Esophagus squamous epithelium (tissue), 5 donors: ENCODE measurements at regions not wholly inside any gene's neighbourhood (a gene's known extent, or its start where the extent isn't known, plus 50 kb on each side); places are given as distances from the start of the nearest gene placed in this dataset.

ENCODE experiments used
- DNase-seq: peaks from one replicate; lab custom pipeline; 2025; lab: John Stamatoyannopoulos, UW
- H3K27ac ChIP-seq, 4 donors: fragments of 200-600 bp; sonication (generic); one replicate each; pipeline ENCODE4 v1.5.1; 2016 to 2019; ENCODE audit warnings: mild to moderate bottlenecking in 1 of 4
- H3K27me3 ChIP-seq, 4 donors: fragments of 200-600 bp; sonication (generic); 1 replicate in 3 of 4; 2 replicates in 1 of 4; pipeline versions ENCODE4 v1.5.1 to v1.6.0; 2017 to 2021; ENCODE audit warnings: antibody characterized with exemption in 1 of 4
- H3K36me3 ChIP-seq, 3 donors: fragments of 200-600 bp; sonication (generic); one replicate each; pipeline ENCODE4 v1.5.1; 2016 to 2019
- H3K4me1 ChIP-seq, 3 donors: fragments of 200-600 bp; sonication (generic); one replicate each; pipeline ENCODE4 v1.5.1; 2017 to 2019
- H3K4me3 ChIP-seq, 4 donors: fragments of 200-600 bp; sonication (generic); 1 replicate in 3 of 4; 2 replicates in 1 of 4; pipeline ENCODE4 v1.5.1; 2016 to 2019; ENCODE audit warnings: mild to moderate bottlenecking in 2 of 4, moderate library complexity in 1 of 4
- H3K9me3 ChIP-seq, 3 donors: fragments of 200-600 bp; sonication (generic); one replicate each; pipeline ENCODE4 v1.5.1; 2016 to 2019
- POLR2A ChIP-seq, 4 donors: fragments of 450-650 bp; IDR thresholded peaks; one replicate each; pipeline ENCODE4 v1.6.1; 2017; ENCODE audit warnings: antibody characterized with exemption in 4 of 4, mild to moderate bottlenecking in 4 of 4, moderate library complexity in 3 of 4
- WGBS, 2 donors: methylation state at CpG; one replicate each; pipeline ENCODE4 v1.1.5; 2018; 5-methylcytosine and 5-hydroxymethylcytosine counted together
- intact Hi-C: fragments of 100-400 bp; cut with DNase I; formaldehyde crosslinking; loops from one replicate; pipeline ENCODE4 v1.15.0; 2022
- TF ChIP-seq, protein P1 (sequence below), 6 experiments: fragments of 450-650 bp in 4 of 6; fragments of 200-600 bp in 2 of 6; sonication (generic) in 2 of 6; IDR thresholded peaks; one replicate each; pipeline ENCODE4 v1.5.1; 2016 to 2019; ENCODE audit warnings: antibody characterized with exemption in 6 of 6, mild to moderate bottlenecking in 4 of 6, moderate library complexity in 4 of 6
- donor health status: DM: yes; HTN: yes; CAD: no.

DNA sequence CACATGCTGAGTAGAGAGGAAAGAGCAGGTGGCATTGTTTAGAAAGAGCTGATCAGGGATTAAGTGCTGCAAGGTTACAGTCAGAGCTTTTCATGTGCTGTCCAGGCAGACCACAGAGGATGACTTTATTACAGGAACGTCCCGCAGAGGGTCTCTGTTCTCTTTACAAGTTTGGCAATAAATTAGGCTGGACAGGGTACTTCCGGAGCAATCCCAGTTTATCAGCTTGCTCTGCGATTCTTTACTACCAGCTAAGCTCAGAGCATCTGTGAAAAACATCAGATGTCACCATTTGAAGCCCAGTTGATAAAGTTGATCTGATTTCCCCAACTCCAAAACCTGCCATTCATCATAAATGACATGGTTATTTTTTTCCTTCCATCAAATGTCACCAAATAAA is 633.1 kb downstream of the NLGN4X start:
- no peak for DNase-seq
- no peak for TF ChIP-seq POLR2A (IDR thresholded peaks at IDR 0.05)
- TF ChIP-seq, protein P1, sequence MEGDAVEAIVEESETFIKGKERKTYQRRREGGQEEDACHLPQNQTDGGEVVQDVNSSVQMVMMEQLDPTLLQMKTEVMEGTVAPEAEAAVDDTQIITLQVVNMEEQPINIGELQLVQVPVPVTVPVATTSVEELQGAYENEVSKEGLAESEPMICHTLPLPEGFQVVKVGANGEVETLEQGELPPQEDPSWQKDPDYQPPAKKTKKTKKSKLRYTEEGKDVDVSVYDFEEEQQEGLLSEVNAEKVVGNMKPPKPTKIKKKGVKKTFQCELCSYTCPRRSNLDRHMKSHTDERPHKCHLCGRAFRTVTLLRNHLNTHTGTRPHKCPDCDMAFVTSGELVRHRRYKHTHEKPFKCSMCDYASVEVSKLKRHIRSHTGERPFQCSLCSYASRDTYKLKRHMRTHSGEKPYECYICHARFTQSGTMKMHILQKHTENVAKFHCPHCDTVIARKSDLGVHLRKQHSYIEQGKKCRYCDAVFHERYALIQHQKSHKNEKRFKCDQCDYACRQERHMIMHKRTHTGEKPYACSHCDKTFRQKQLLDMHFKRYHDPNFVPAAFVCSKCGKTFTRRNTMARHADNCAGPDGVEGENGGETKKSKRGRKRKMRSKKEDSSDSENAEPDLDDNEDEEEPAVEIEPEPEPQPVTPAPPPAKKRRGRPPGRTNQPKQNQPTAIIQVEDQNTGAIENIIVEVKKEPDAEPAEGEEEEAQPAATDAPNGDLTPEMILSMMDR (IDR thresholded peaks at IDR 0.05) = no peak
- Histone ChIP-seq H3K27me3 (no peaks in the 10 kb centered on the region), H3K27ac (no peak overlapping the region), H3K4me1 (no peaks in the 10 kb centered on the region), H3K4me3 (no peak overlapping the region), H3K36me3 (no peaks in the 10 kb centered on the region), H3K9me3 (no peaks in the 10 kb centered on the region)
- intact Hi-C loops = no loop called here
- 26 to 47% methylated on average over 4 of the region's 4 CpGs for WGBS, 2 donors

DNA sequence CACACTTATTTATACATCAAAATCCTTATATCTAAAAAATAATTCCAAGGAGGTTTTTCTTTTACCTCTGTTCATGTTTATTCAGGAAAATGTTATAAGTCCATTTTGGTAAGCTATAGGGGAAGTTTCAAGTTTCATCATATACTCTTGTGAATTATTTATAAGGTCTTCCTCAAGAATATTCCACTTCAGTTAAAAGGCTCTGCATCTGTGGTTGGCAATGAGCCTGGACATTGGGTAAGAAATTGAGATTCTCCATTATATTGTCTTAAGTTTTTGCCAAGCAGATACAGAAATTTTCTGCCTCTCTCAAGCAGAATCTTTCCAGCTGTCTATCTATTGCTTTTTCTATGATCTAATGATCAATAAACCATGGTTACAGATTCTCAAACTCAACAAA is 641.9 kb downstream of the NLGN4X start:
- no peak overlapping the region for H3K27ac ChIP-seq
- H3K4me1 ChIP-seq = no peaks in the 10 kb centered on the region
- intact Hi-C loops = no loop called here
- TF ChIP-seq POLR2A (IDR thresholded peaks at IDR 0.05) = no peak
- TF ChIP-seq, protein P1 (IDR thresholded peaks at IDR 0.05) = no peak
- no peaks in the 10 kb centered on the region for H3K9me3 ChIP-seq
- DNase-seq = no peak
- no peak overlapping the region for H3K4me3 ChIP-seq
- H3K27me3 ChIP-seq = no peaks in the 10 kb centered on the region
- no peaks in the 10 kb centered on the region for H3K36me3 ChIP-seq

DNA sequence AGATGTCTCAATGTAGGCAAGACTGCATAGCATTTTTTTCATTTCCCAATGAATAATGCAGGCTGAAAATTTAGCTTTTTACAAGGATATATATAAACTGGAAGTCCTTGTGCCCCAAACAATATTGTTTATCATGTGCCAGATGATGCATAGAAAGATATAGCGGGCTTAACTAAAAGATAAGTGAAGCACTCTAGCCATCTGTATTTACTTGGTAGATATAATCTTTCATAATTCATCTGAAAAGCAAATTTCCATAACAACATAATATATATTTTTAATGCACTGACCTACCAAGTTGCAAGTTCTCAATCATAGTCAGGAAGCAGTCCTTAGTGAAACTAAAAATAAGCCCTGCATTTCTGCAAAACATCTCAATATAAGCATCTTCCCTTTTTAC is 653.3 kb downstream of the NLGN4X start:
- no peak for DNase-seq
- 75 to 100% methylated on average over 1 of the region's 1 CpG for WGBS, 2 donors
- intact Hi-C loops = no loop called here

DNA sequence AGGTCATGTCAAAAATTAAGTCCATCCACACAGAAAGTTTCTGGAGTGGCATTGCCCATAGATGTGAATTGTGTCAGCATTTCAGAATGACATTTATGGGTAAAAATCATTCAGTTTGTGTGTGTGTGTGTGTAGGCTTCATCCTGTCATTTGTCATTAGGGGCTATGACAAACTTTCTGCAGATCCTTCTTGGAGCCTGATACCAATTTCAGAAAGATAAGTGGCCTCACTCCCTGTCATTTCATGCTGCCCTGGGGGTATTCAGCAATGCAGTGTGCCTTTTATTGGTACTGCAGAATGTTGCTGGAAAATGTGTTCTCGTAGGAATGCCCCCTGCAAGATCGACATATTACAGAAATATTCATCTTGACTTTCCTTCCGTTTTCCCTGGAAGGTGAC is 659.7 kb downstream of the NLGN4X start:
- no peaks in the 10 kb centered on the region for H3K27me3 ChIP-seq
- H3K4me1 ChIP-seq = no peaks in the 10 kb centered on the region
- H3K9me3 ChIP-seq = no peaks in the 10 kb centered on the region
- TF ChIP-seq, protein P1 (IDR thresholded peaks at IDR 0.05) = no peak
- TF ChIP-seq POLR2A (IDR thresholded peaks at IDR 0.05) = no peak
- intact Hi-C loops = no loop called here
- H3K27ac ChIP-seq = no peak overlapping the region
- H3K4me3 ChIP-seq = no peak overlapping the region
- no peak for DNase-seq
- H3K36me3 ChIP-seq = no peaks in the 10 kb centered on the region
- 58 to 74% methylated on average over 3 of the region's 3 CpGs for WGBS, 2 donors

More for the DNA sequence above, 653.3 kb downstream of the NLGN4X start:
- Histone ChIP-seq H3K9me3 (no peaks in the 10 kb centered on the region), H3K4me1 (no peaks in the 10 kb centered on the region), H3K27ac (no peak overlapping the region), H3K36me3 (no peaks in the 10 kb centered on the region), H3K4me3 (no peak overlapping the region), H3K27me3 (no peaks in the 10 kb centered on the region)
- TF ChIP-seq, protein P1 (IDR thresholded peaks at IDR 0.05) = no peak
- TF ChIP-seq POLR2A (IDR thresholded peaks at IDR 0.05) = no peak

DNA sequence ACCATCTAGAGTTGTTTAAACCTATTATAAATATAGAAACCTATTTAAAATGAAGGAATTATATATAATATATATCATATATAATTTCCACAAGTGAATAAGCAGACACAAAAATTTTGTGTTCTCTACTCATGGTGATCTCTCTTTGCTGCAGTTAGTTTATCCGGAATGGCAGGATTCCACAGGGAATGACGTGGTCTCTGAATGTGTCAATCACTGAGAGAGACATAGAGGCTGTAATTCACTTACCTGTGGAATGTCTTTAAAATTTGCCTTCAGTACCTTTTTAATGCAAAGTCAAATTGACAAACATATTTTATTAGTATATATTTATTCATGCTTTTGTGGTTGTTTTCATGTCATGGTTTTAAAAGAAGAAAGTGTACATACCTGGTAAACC is 669.3 kb downstream of the NLGN4X start:
- Histone ChIP-seq H3K27ac (no peak overlapping the region), H3K4me1 (no peaks in the 10 kb centered on the region), H3K27me3 (no peaks in the 10 kb centered on the region), H3K36me3 (no peaks in the 10 kb centered on the region), H3K9me3 (no peaks in the 10 kb centered on the region), H3K4me3 (no peak overlapping the region)
- no peak for DNase-seq
- 51 to 74% methylated on average over 2 of the region's 2 CpGs for WGBS, 2 donors
- TF ChIP-seq, protein P1 (IDR thresholded peaks at IDR 0.05) = no peak
- TF ChIP-seq POLR2A (IDR thresholded peaks at IDR 0.05) = no peak
- intact Hi-C loops = no loop called here
